ENCODE measurements at regions not wholly inside any gene's neighbourhood (a gene's known extent, or its start where the extent isn't known, plus 50 kb on each side); places are given as distances from the start of the nearest gene placed in this dataset.

DNA sequence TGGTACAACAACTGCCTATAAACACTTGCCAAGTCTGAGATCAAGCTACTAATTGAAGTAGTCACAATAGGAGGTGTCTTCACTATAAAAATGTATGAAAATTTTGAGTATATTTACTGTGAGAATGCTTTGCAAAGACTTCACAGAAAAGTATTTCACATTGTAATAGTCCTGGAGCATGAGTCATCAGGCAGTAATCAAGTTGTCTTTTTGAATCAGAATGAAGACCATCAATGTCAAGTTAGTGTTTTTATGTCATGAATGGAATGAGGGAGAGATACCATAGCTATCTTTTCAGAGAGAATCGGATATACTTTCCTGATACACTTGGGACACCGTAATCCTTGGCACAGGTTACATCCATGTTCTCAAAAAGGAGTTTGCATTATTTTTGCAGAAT lies 466.9 kb upstream of the ARRDC3 start:
- H3K4me3 ChIP-seq (replicated peaks; ENCODE audit: insufficient read depth, low read length): no peak overlapping the region
- no peak overlapping the region for H3K27ac ChIP-seq (replicated peaks)
- no peak for TF ChIP-seq POLR2AphosphoS5 (IDR thresholded peaks at IDR 0.05; ENCODE audit: low read depth)
- no peak for DNase-seq (ENCODE audit: low read depth in 1 of 2, low spot score in 1 of 2)
- H3K27me3 ChIP-seq (ENCODE audit: insufficient read depth, poor library complexity, severe bottlenecking): no peaks in the 10 kb centered on the region

- Histone ChIP-seq H3K27me3 (ENCODE audit: insufficient read depth, poor library complexity, severe bottlenecking) (no peaks in the 10 kb centered on the region), H3K4me3 (replicated peaks; ENCODE audit: insufficient read depth, low read length) (no peak overlapping the region), H3K27ac (replicated peaks) (no peak overlapping the region)
- no peak for DNase-seq (ENCODE audit: low read depth in 1 of 2, low spot score in 1 of 2)
- TF ChIP-seq GABPA (IDR thresholded peaks at IDR 0.05; ENCODE audit: low read depth) (no peak), SPI1 (IDR thresholded peaks at IDR 0.05; ENCODE audit: borderline replicate concordance, low read depth) (no peak), CTCF (IDR thresholded peaks at IDR 0.05; ENCODE audit: insufficient read depth, low read length) (no peak), POLR2AphosphoS5 (IDR thresholded peaks at IDR 0.05; ENCODE audit: low read depth) (no peak)
- TF ChIP-seq, protein P1, sequence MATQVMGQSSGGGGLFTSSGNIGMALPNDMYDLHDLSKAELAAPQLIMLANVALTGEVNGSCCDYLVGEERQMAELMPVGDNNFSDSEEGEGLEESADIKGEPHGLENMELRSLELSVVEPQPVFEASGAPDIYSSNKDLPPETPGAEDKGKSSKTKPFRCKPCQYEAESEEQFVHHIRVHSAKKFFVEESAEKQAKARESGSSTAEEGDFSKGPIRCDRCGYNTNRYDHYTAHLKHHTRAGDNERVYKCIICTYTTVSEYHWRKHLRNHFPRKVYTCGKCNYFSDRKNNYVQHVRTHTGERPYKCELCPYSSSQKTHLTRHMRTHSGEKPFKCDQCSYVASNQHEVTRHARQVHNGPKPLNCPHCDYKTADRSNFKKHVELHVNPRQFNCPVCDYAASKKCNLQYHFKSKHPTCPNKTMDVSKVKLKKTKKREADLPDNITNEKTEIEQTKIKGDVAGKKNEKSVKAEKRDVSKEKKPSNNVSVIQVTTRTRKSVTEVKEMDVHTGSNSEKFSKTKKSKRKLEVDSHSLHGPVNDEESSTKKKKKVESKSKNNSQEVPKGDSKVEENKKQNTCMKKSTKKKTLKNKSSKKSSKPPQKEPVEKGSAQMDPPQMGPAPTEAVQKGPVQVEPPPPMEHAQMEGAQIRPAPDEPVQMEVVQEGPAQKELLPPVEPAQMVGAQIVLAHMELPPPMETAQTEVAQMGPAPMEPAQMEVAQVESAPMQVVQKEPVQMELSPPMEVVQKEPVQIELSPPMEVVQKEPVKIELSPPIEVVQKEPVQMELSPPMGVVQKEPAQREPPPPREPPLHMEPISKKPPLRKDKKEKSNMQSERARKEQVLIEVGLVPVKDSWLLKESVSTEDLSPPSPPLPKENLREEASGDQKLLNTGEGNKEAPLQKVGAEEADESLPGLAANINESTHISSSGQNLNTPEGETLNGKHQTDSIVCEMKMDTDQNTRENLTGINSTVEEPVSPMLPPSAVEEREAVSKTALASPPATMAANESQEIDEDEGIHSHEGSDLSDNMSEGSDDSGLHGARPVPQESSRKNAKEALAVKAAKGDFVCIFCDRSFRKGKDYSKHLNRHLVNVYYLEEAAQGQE (IDR thresholded peaks at IDR 0.05; ENCODE audit: insufficient replicate concordance, low read depth): no peak
Measured at GRCh38 chr5:91849069-91849468, 466.0 kb upstream of the ARRDC3 start.

GRCh38 chr5:91848453-91848852 lies 465.3 kb upstream of the ARRDC3 start:
- H3K4me3 ChIP-seq (replicated peaks; ENCODE audit: insufficient read depth, low read length): no peak overlapping the region
- DNase-seq (ENCODE audit: low read depth in 1 of 2, low spot score in 1 of 2): no peak
- TF ChIP-seq POLR2AphosphoS5 (IDR thresholded peaks at IDR 0.05; ENCODE audit: low read depth) (no peak), GABPA (IDR thresholded peaks at IDR 0.05; ENCODE audit: low read depth) (no peak), SPI1 (IDR thresholded peaks at IDR 0.05; ENCODE audit: borderline replicate concordance, low read depth) (no peak), CTCF (IDR thresholded peaks at IDR 0.05; ENCODE audit: insufficient read depth, low read length) (no peak)
- TF ChIP-seq, protein P1 (IDR thresholded peaks at IDR 0.05; ENCODE audit: insufficient replicate concordance, low read depth): no peak
- H3K27me3 ChIP-seq (ENCODE audit: insufficient read depth, poor library complexity, severe bottlenecking): no peaks in the 10 kb centered on the region
- no peak overlapping the region for H3K27ac ChIP-seq (replicated peaks)

GRCh38 chr5:91841423-91841822 lies 458.3 kb upstream of the ARRDC3 start:
- DNase-seq (ENCODE audit: low read depth in 1 of 2, low spot score in 1 of 2): no peak
- Histone ChIP-seq H3K4me3 (replicated peaks; ENCODE audit: insufficient read depth, low read length) (no peak overlapping the region), H3K27me3 (ENCODE audit: insufficient read depth, poor library complexity, severe bottlenecking) (no peaks in the 10 kb centered on the region), H3K27ac (replicated peaks) (no peak overlapping the region)
- TF ChIP-seq POLR2AphosphoS5 (IDR thresholded peaks at IDR 0.05; ENCODE audit: low read depth): no peak
- no peak for TF ChIP-seq SPI1 (IDR thresholded peaks at IDR 0.05; ENCODE audit: borderline replicate concordance, low read depth)
- TF ChIP-seq GABPA (IDR thresholded peaks at IDR 0.05; ENCODE audit: low read depth): no peak
- TF ChIP-seq, protein P1 (IDR thresholded peaks at IDR 0.05; ENCODE audit: insufficient replicate concordance, low read depth): no peak
- TF ChIP-seq CTCF (IDR thresholded peaks at IDR 0.05; ENCODE audit: insufficient read depth, low read length): no peak

Data from HL-60 (cell line).